ENCODE measurements at regions not wholly inside any gene's neighbourhood (a gene's known extent, or its start where the extent isn't known, plus 50 kb on each side); places are given as distances from the start of the nearest gene placed in this dataset.

- DNase-seq (ENCODE audit: unreplicated experiment), result no peak
- no TSS peak for BruUV-seq (replicated peaks)
- intact Hi-C loops (cut with micrococcal nuclease), result no loop called here
- H3K4me1 Mint-ChIP-seq (ENCODE audit: insufficient read depth, unreplicated experiment), result no peaks in the 10 kb centered on the region
- peaks cover 18% of the 10 kb centered on the region for H3K36me3 Mint-ChIP-seq (ENCODE audit: insufficient read depth, unreplicated experiment)
- no peaks in the 10 kb centered on the region for H3K9me3 Mint-ChIP-seq (ENCODE audit: unreplicated experiment)
- no peak for TF ChIP-seq CTCF (IDR thresholded peaks at IDR 0.05; ENCODE audit: unreplicated experiment)
- H3K27me3 Mint-ChIP-seq (ENCODE audit: insufficient read depth, unreplicated experiment), result no peaks in the 10 kb centered on the region
- POLR2A ChIA-PET, result no interaction called here
- CTCF ChIA-PET, result interaction anchor here (0.7 kb wide), 1 partner anchor 973 kb away, joined by 3 read pairs; no protein-coding TSS in a partner anchor
- H3K4me3 Mint-ChIP-seq (ENCODE audit: unreplicated experiment), result no peak overlapping the region
- no peak overlapping the region for H3K27ac Mint-ChIP-seq (ENCODE audit: low read depth, unreplicated experiment)
Observed at GRCh38 chr6:126091466-126091865, 105.1 kb downstream of the TRMT11 start.

- BruUV-seq (replicated peaks), result no TSS peak
- H3K9me3 Mint-ChIP-seq (ENCODE audit: unreplicated experiment), result no peaks in the 10 kb centered on the region
- TF ChIP-seq CTCF (IDR thresholded peaks at IDR 0.05; ENCODE audit: unreplicated experiment), result no peak
- no peaks in the 10 kb centered on the region for H3K4me1 Mint-ChIP-seq (ENCODE audit: insufficient read depth, unreplicated experiment)
- ChIA-PET POLR2A (no interaction called here), CTCF (no interaction called here)
- no peaks in the 10 kb centered on the region for H3K27me3 Mint-ChIP-seq (ENCODE audit: insufficient read depth, unreplicated experiment)
- no peak overlapping the region for H3K4me3 Mint-ChIP-seq (ENCODE audit: unreplicated experiment)
- intact Hi-C loops (cut with micrococcal nuclease), result no loop called here
- no peak for DNase-seq (ENCODE audit: unreplicated experiment)
- peaks cover 12% of the 10 kb centered on the region for H3K36me3 Mint-ChIP-seq (ENCODE audit: insufficient read depth, unreplicated experiment)
- H3K27ac Mint-ChIP-seq (ENCODE audit: low read depth, unreplicated experiment), result no peak overlapping the region
Observed at GRCh38 chr6:126093108-126093507, 106.8 kb downstream of the TRMT11 start.

GRCh38 chr6:126094411-126094810 is 108.1 kb downstream of the TRMT11 start:
- no peaks in the 10 kb centered on the region for H3K27me3 Mint-ChIP-seq (ENCODE audit: insufficient read depth, unreplicated experiment)
- H3K27ac Mint-ChIP-seq (ENCODE audit: low read depth, unreplicated experiment), result no peak overlapping the region
- peaks cover 10% of the 10 kb centered on the region for H3K36me3 Mint-ChIP-seq (ENCODE audit: insufficient read depth, unreplicated experiment)
- no peak overlapping the region for H3K4me3 Mint-ChIP-seq (ENCODE audit: unreplicated experiment)
- intact Hi-C loops (cut with micrococcal nuclease), result no loop called here
- H3K9me3 Mint-ChIP-seq (ENCODE audit: unreplicated experiment), result no peaks in the 10 kb centered on the region
- ChIA-PET CTCF (interaction anchor here (0.5 to 0.8 kb wide), 2 partner anchors 10 to 483 kb away, joined by 3 to 4 read pairs; no protein-coding TSS in a partner anchor), POLR2A (interaction anchor here (0.7 kb wide), 1 partner anchor 304 kb away, joined by 3 read pairs; no protein-coding TSS in a partner anchor)
- DNase-seq (ENCODE audit: unreplicated experiment), result no peak
- no peaks in the 10 kb centered on the region for H3K4me1 Mint-ChIP-seq (ENCODE audit: insufficient read depth, unreplicated experiment)
- no peak for TF ChIP-seq CTCF (IDR thresholded peaks at IDR 0.05; ENCODE audit: unreplicated experiment)
- BruUV-seq (replicated peaks), result no TSS peak

GRCh38 chr6:126100386-126100785 is 114.0 kb downstream of the TRMT11 start:
- intact Hi-C loops (cut with micrococcal nuclease), result no loop called here
- ChIA-PET POLR2A (no interaction called here), CTCF (interaction anchor here (1.2 kb wide), 1 partner anchor 13 kb away, joined by 3 read pairs; no protein-coding TSS in a partner anchor)
- H3K36me3 Mint-ChIP-seq (ENCODE audit: insufficient read depth, unreplicated experiment), result peaks cover 15% of the 10 kb centered on the region
- no peaks in the 10 kb centered on the region for H3K4me1 Mint-ChIP-seq (ENCODE audit: insufficient read depth, unreplicated experiment)
- TF ChIP-seq CTCF (IDR thresholded peaks at IDR 0.05; ENCODE audit: unreplicated experiment), result no peak
- no peak for DNase-seq (ENCODE audit: unreplicated experiment)
- no peak overlapping the region for H3K27ac Mint-ChIP-seq (ENCODE audit: low read depth, unreplicated experiment)
- H3K27me3 Mint-ChIP-seq (ENCODE audit: insufficient read depth, unreplicated experiment), result no peaks in the 10 kb centered on the region
- no peak overlapping the region for H3K4me3 Mint-ChIP-seq (ENCODE audit: unreplicated experiment)
- H3K9me3 Mint-ChIP-seq (ENCODE audit: unreplicated experiment), result peaks cover 8% of the 10 kb centered on the region
- no TSS peak for BruUV-seq (replicated peaks)
